Upper lobe of left lung (tissue), 4 donors: ENCODE measurements at regions not wholly inside any gene's neighbourhood (a gene's known extent, or its start where the extent isn't known, plus 50 kb on each side); places are given as distances from the start of the nearest gene placed in this dataset.

Experiments
- CTCF ChIP-seq, 6 experiments: fragments of 450-650 bp in 4 of 6; fragments of 200-600 bp in 2 of 6; sonication (generic) in 2 of 6; IDR thresholded peaks; one replicate each; pipeline ENCODE4 v1.5.1; 2016 to 2019; ENCODE audit warnings: antibody characterized with exemption in 6 of 6
- EP300 ChIP-seq, 4 donors: sonication (generic); formaldehyde crosslinking; IDR thresholded peaks; one replicate each; pipeline ENCODE4 v1.5.1; 2017; ENCODE audit warnings: antibody characterized with exemption in 4 of 4, control low read depth in 2 of 4

- TF ChIP-seq CTCF (IDR thresholded peaks at IDR 0.05) (no peak), EP300 (IDR thresholded peaks at IDR 0.05) (no peak)
Observed at GRCh38 chr20:60962367-60963045, 289.6 kb upstream of the CDH4 start.
